Activated T-cell treated with anti-CD3 and anti-CD28 coated beads, Interleukin-2, amount 50 U/mL, for 4 hours (primary cell): ENCODE measurements at regions not wholly inside any gene's neighbourhood (a gene's known extent, or its start where the extent isn't known, plus 50 kb on each side); places are given as distances from the start of the nearest gene placed in this dataset.

Experiments
- ATAC-seq, 2 donors: fragments of 200-7000 bp; cut with Tn5 transposase; one replicate each; pipeline ENCODE4 v1.10.0; 2021
- DNase-seq: peaks from one replicate; pipeline ENCODE4 v3.0.0-alpha.2; 2020
- H3K27me3 Mint-ChIP-seq: one replicate; pipeline ENCODE4 v1.8.0; 2021; ENCODE audit warnings: low read depth, mixed read lengths
- H3K36me3 Mint-ChIP-seq: one replicate; pipeline ENCODE4 v1.8.0; 2022; ENCODE audit warnings: mixed read lengths; ENCODE audit not compliant: insufficient read depth
- H3K4me1 Mint-ChIP-seq: one replicate; pipeline ENCODE4 v1.8.0; 2021; ENCODE audit warnings: low read depth, mixed read lengths
- H3K4me3 Mint-ChIP-seq: one replicate; pipeline ENCODE4 v1.8.0; 2021; ENCODE audit warnings: mild to moderate bottlenecking, moderate library complexity, mixed read lengths
- H3K9me3 Mint-ChIP-seq: one replicate; pipeline ENCODE4 v1.8.0; 2021; ENCODE audit warnings: mixed read lengths

DNA sequence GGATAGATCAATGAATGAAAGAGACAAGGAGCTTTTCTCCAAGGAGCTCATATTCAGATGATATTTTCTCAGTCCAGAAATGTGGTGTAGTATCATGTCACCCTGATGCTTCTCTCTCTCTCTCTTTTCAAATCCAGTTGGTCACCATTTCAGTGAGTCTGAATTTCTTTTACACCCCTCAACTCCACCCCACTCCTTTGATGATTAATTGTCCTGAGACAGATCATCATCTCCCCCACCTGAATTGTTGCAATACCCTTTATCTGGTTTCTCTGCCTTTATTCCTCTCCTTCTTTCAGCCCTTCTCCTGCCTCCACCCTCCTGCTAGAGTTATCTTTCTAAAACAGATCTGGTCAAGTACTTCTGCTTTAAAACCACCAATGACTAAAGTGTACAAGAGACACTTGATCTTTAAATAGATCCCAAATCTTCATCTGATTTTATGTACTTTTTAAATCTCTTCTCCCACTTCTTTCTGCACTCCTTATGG is 299.8 kb downstream of the KLF5 start:
- Mint-ChIP-seq H3K36me3 (no peaks in the 10 kb centered on the region), H3K9me3 (no peaks in the 10 kb centered on the region), H3K4me3 (no peak overlapping the region), H3K4me1 (no peaks in the 10 kb centered on the region), H3K27me3 (no peaks in the 10 kb centered on the region)
- ATAC-seq (no peak), DNase-seq (no peak)

DNA sequence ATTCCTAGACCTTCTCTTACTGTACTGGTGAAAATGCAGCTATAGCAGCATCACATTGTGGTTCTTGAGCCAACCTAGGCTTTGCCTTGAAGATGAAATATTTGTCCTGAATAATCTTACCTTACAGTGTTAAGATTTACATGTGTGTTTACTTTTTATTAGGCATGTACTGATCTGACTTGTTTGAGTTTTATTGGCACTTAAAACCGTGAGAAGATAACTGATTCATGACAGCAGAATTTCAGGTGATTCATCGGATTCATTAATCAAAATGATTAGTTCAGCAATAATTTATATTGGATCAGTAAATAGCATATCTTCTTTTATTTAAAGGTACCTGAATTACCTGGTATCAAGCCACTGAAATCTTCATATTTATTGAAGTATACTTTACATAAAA is 296.3 kb downstream of the KLF5 start:
- H3K27me3 Mint-ChIP-seq = no peaks in the 10 kb centered on the region
- no peaks in the 10 kb centered on the region for H3K9me3 Mint-ChIP-seq
- H3K4me1 Mint-ChIP-seq = no peaks in the 10 kb centered on the region
- DNase-seq (no peak), ATAC-seq (no peak)
- H3K36me3 Mint-ChIP-seq = no peaks in the 10 kb centered on the region
- no peak overlapping the region for H3K4me3 Mint-ChIP-seq

DNA sequence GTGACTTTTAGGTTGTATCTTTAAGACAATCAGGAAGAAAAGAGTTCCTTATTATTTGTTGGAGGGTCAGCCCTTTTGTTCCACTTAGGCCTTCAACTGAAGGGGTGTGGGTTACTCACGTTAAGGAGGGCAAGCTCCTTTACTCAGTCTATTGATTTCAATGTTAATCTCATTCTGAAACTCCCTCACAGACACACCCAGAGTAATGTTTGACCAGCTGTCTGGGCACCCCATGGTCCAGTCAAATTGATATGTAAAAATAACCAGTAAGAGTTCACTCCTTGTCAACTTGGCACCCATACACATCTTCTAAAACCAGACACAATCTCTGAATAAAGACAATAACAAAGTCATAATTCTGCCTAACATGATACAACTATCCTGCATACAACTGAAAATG is 292.9 kb downstream of the KLF5 start:
- Mint-ChIP-seq H3K4me1 (no peaks in the 10 kb centered on the region), H3K9me3 (no peaks in the 10 kb centered on the region), H3K36me3 (no peaks in the 10 kb centered on the region), H3K4me3 (no peak overlapping the region), H3K27me3 (peaks cover 4% of the 10 kb centered on the region)
- DNase-seq (no peak), ATAC-seq (no peak)

DNA sequence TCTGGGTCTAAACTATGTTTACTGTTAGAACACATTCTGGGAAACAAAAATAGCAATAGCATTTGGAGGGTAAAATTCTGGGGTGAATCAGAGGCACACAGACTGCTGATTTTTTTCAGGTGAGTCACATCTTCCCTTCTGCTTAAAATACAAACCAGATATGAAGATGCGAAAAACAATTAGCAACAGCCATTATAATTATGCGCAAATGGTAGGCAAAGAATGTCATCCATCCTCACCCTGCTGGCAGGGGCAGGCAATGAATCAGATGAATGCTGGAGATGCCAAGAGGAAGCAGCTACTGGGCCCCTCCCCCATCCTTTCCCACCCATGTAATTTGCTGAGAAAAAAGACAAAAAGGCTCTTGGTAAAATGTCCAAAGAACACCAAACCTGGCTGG is 282.9 kb downstream of the KLF5 start:
- no peak for DNase-seq
- Mint-ChIP-seq H3K4me3 (no peak overlapping the region), H3K4me1 (peaks cover 3% of the 10 kb centered on the region), H3K9me3 (peaks cover 5% of the 10 kb centered on the region), H3K36me3 (no peaks in the 10 kb centered on the region), H3K27me3 (peaks cover 1% of the 10 kb centered on the region)
- peak; percentile 18 to 34 for ATAC-seq

DNA sequence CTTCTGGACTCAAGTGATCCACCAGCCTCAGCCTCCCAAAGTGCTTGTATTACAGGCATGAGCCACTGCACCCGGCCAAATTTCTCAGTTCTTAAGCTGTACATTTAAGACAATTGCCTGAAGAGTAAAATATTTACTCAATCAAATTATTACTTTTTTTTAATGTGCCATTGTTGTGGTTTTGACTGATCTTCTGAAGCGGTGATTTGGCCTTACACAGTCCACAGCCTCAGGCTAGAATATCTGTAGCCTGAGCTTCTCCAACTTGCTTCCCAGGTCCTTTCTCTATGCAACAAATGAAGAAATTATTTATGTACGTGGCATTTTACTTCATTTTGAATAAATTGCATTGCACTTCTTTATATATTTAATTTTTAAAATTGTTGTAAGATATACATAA is 281.3 kb downstream of the KLF5 start:
- H3K36me3 Mint-ChIP-seq = no peaks in the 10 kb centered on the region
- DNase-seq (no peak), ATAC-seq (no peak)
- H3K4me1 Mint-ChIP-seq = peaks cover 8% of the 10 kb centered on the region
- H3K4me3 Mint-ChIP-seq = no peak overlapping the region
- no peaks in the 10 kb centered on the region for H3K9me3 Mint-ChIP-seq
- H3K27me3 Mint-ChIP-seq = peaks cover 1% of the 10 kb centered on the region

DNA sequence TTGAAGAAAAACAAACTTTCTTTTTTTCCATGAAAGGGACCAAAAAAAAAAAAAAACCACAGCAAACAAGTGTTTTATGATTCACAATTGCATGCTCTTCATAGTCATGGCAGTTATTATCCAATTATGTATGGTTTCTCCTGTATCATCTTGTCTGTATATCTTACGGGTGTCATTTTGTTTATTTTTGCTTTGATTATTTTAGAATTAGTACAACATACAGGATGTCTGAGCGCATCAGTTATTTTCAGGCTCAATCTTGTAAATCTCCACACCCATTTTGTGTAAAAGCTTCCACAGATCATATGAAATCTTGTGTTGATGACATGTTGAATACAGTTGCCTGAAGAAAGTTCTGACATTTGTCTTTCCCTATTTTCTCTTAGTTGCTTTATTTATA is 280.3 kb downstream of the KLF5 start:
- no peak for ATAC-seq
- Mint-ChIP-seq H3K36me3 (no peaks in the 10 kb centered on the region), H3K9me3 (no peaks in the 10 kb centered on the region), H3K27me3 (peaks cover 1% of the 10 kb centered on the region), H3K4me1 (peaks cover 11% of the 10 kb centered on the region), H3K4me3 (no peak overlapping the region)
- no peak for DNase-seq

DNA sequence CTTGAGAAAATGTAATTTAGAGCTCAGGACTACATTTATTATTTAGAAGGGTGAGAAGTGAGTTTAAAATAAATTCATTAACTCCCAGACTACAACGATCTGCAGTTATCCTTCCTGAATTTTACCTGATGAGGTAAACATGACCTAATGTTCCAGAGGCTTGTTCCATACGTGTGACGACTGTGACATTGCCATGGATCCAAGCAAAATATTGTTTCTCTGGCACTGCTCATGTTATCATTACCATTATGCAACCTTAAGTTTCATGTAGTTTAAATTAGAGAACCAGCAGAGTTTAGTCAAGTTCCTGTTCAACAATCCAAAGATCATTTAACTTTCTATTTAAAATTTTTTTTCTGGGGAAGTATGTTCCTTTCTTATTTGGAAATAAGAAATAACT is 279.6 kb downstream of the KLF5 start:
- DNase-seq (no peak), ATAC-seq (no peak)
- Mint-ChIP-seq H3K36me3 (no peaks in the 10 kb centered on the region), H3K4me3 (no peak overlapping the region), H3K9me3 (no peaks in the 10 kb centered on the region), H3K27me3 (peaks cover 1% of the 10 kb centered on the region), H3K4me1 (peaks cover 11% of the 10 kb centered on the region)

DNA sequence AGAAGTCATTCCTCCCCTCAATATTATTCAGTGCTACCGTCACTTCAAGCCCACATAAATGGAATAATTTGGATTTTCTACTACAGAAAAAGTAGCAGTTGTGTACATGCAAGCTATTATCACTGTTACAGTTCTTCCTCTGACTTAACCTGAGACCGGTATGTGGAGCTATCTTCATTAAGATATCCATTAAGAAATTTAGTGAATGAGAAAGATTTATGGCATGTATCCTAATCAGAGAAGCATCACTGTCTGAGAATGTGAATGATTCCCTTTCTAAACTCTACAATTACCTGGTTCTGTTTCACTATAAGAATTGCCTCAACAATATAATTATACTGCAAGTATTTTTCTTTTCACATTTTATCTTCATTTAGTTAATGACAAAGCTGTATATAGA is 278.7 kb downstream of the KLF5 start:
- no peaks in the 10 kb centered on the region for H3K27me3 Mint-ChIP-seq
- H3K9me3 Mint-ChIP-seq = no peaks in the 10 kb centered on the region
- DNase-seq (no peak), ATAC-seq (no peak)
- H3K36me3 Mint-ChIP-seq = no peaks in the 10 kb centered on the region
- peaks cover 11% of the 10 kb centered on the region for H3K4me1 Mint-ChIP-seq
- no peak overlapping the region for H3K4me3 Mint-ChIP-seq

DNA sequence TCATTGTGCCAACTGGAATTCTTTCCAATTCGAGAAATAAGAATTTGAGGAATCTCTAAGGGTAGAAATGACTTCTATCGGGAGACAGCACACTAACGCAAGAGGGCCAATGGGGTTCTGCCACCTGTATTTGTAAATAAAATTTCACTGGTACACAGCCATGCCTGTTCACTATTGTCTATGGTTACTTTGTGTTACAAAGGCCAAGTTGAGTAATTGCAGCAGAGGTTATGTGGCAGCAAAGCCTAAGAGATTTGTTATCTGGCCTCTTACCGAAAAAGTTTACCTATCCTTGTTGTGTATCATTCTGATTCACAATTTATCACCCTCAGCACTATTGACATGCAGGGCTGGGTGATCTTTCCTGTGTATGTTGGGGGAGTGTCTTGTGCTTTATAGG is 278.0 kb downstream of the KLF5 start:
- no peak for DNase-seq
- Mint-ChIP-seq H3K27me3 (no peaks in the 10 kb centered on the region), H3K4me1 (peaks cover 10% of the 10 kb centered on the region), H3K4me3 (no peak overlapping the region), H3K36me3 (no peaks in the 10 kb centered on the region), H3K9me3 (no peaks in the 10 kb centered on the region)
- ATAC-seq = no peak

DNA sequence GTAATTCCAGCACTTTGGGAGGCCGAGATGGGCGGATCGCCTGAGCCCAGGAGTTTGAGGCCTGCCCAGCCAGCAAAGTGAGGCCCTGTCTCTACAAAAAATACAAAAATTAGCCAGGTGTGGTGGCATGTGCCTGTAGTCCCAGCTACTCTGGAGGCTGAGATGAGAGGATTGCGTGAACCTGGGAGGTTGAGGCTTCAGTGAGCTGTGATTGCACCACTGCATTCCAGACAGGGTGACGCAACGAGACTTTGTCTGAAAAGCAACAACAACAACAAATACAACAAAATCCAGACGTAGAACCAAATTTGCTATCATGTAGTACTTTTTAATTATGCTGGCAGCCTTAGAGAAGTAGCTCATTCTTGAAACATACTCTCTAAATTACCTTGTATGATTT is 277.1 kb downstream of the KLF5 start:
- Mint-ChIP-seq H3K9me3 (no peaks in the 10 kb centered on the region), H3K36me3 (no peaks in the 10 kb centered on the region), H3K27me3 (no peaks in the 10 kb centered on the region), H3K4me3 (no peak overlapping the region), H3K4me1 (peaks cover 8% of the 10 kb centered on the region)
- DNase-seq (no peak), ATAC-seq (no peak)

DNA sequence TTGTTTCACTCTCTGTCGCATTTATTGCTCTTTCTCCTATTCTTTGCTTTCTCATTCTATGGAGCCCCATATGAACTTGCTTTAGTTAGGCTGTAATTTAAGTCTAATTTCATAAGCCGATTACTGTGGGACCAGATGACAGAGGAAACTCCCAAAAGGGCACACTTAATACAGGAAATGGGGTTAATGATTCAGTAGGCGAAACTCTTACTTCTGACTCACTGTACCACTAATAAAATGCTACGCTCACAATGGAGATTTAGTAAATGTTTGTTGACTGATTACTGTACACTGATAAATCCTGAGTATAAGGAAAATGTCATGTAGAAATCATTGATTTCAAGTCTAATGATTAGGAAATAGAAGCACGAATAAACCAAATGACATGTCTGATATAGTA is 276.4 kb downstream of the KLF5 start:
- no peaks in the 10 kb centered on the region for H3K27me3 Mint-ChIP-seq
- no peaks in the 10 kb centered on the region for H3K36me3 Mint-ChIP-seq
- DNase-seq (no peak), ATAC-seq (peak; percentile 48 to 77)
- H3K4me1 Mint-ChIP-seq = peaks cover 8% of the 10 kb centered on the region
- H3K4me3 Mint-ChIP-seq = no peak overlapping the region
- no peaks in the 10 kb centered on the region for H3K9me3 Mint-ChIP-seq

DNA sequence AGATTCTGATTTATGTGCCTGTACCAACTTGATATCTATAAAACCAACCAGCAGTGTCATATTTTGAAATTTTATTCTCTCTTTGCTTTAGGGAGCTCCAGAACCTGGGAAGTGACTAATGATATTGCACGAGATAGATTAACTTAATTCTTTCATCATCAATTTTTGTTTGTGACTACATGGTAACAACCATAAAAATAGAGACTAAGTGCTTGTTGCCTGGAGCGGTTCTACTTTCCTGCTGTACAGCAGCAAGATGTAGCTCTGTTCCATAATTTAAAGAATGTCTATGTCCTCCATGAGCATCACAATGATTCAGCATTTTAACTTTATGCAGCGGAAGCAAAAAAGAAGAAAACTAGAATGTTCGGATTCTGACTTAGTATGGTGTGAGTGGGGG is 275.6 kb downstream of the KLF5 start:
- no peaks in the 10 kb centered on the region for H3K9me3 Mint-ChIP-seq
- ATAC-seq (no peak), DNase-seq (no peak)
- no peak overlapping the region for H3K4me3 Mint-ChIP-seq
- H3K4me1 Mint-ChIP-seq = peaks cover 8% of the 10 kb centered on the region
- H3K27me3 Mint-ChIP-seq = no peaks in the 10 kb centered on the region
- no peaks in the 10 kb centered on the region for H3K36me3 Mint-ChIP-seq

DNA sequence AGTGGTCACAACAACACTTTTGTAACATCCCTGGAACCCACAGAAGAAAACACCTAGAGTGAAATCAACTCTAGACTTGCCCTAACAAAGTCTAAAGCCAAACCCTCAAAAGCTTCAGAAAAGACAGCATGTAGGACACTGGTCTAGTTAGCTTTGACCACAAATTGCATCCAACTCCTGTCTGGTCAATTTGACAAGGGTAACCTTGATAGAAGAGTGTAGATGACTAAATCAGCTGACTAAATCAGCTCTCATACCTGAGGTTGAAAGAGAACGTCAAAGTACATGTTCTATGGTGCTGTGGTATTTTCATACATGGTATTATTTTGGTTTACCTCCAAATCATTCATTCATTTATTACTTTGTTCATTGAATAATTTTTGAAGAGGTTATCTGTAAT is 272.8 kb downstream of the KLF5 start:
- no peak for ATAC-seq
- Mint-ChIP-seq H3K9me3 (no peaks in the 10 kb centered on the region), H3K4me3 (no peak overlapping the region), H3K36me3 (no peaks in the 10 kb centered on the region), H3K27me3 (peaks cover 1% of the 10 kb centered on the region), H3K4me1 (peaks cover 8% of the 10 kb centered on the region)
- no peak for DNase-seq

DNA sequence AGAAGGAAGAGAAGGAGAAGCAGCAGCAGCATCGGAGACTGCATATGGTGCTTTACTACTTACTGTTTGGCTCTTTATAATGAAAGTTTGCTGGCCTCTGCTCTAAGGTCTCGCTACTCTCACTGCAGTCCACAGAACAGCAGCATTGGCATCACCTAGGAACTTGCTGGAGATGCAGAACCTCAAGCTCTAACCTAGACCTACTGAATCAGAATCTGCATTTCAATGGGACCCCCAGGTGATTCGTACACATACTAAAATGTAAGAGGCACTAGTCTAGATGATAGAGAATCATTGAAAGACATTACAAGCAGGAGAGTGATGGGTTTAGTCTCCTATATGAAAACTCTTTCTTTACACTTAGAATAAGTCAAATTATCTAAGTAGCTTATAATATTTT is 270.6 kb downstream of the KLF5 start:
- no peak overlapping the region for H3K4me3 Mint-ChIP-seq
- no peak for DNase-seq
- no peaks in the 10 kb centered on the region for H3K4me1 Mint-ChIP-seq
- H3K27me3 Mint-ChIP-seq = peaks cover 4% of the 10 kb centered on the region
- no peak for ATAC-seq
- no peaks in the 10 kb centered on the region for H3K9me3 Mint-ChIP-seq
- no peaks in the 10 kb centered on the region for H3K36me3 Mint-ChIP-seq

DNA sequence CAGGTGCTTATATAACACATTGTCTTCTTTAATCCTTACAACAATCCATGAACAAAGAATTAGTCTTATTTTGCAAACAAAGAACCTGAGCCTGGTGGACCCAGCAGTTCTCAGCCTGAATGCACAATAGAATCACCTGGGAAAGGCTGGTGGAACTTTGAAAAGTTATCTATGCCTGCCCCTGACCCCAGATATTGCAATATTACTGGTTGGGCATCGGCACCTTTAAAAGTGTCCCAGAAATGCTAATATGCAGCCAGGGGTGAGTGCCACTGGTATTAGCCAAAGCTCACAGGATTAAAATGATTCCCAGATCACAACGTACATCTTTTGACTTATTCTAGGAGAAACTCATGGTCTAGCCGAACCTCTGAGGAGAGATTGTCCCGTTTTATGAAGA is 268.8 kb downstream of the KLF5 start:
- H3K4me3 Mint-ChIP-seq = no peak overlapping the region
- H3K27me3 Mint-ChIP-seq = peaks cover 6% of the 10 kb centered on the region
- no peaks in the 10 kb centered on the region for H3K36me3 Mint-ChIP-seq
- H3K4me1 Mint-ChIP-seq = no peaks in the 10 kb centered on the region
- no peak for DNase-seq
- ATAC-seq = no peak
- no peaks in the 10 kb centered on the region for H3K9me3 Mint-ChIP-seq
